HepG2 (cell line): ENCODE measurements at regions not wholly inside any gene's neighbourhood (a gene's known extent, or its start where the extent isn't known, plus 50 kb on each side); places are given as distances from the start of the nearest gene placed in this dataset.
A peak's percentile ranks its signal among the peaks of the same experiment; 100 is the strongest.

Source experiments
- ATAC-seq: fragments of 200-7000 bp; cut with Tn5 transposase; 3 replicates; pipeline ENCODE4 v1.9.1; 2020; ENCODE audit warnings: mild to moderate bottlenecking, moderate library complexity
- BruUV-seq: library from RNA; stranded (reverse); fragments of 400-500 nt; replicated peaks from 2 replicates; lab custom pipeline; 2021; lab: Mats Ljungman, UMichigan
- CTCF ChIA-PET: fragments of 300-600 bp; formaldehyde crosslinking; extraction: SDS; loops from one replicate; lab custom pipeline; 2021; ENCODE audit warnings: low total read pairs, inconsistent platforms, low intra/inter-chr PET ratio; lab: Yijun Ruan, JAX
- POLR2A ChIA-PET: fragments of 350-600 bp; sonication (Branson Sonifier 250); formaldehyde crosslinking; loops from one replicate; lab custom pipeline; 2020; ENCODE audit warnings: antibody characterized with exemption, inconsistent platforms; lab: Yijun Ruan, JAX
- DNase-seq: peaks from one replicate; pipeline ENCODE4 v3.0.0-alpha.2; 2015; ENCODE audit warnings: low spot score
- FAIRE-seq: peaks from 3 replicates; lab custom pipeline; 2011; peaks lifted over from hg19 to GRCh38; lab: Jason Lieb, UNC
- H2AFZ ChIP-seq: one replicate; pipeline ENCODE4 v1.6.1; 2011; ENCODE audit warnings: low read length, inconsistent platforms
- H3K27ac ChIP-seq: fragments of 300-600 bp; 3 replicates; pipeline ENCODE4 v1.8.0; 2011; ENCODE audit warnings: mixed run types, mild to moderate bottlenecking, mixed read lengths, low read length, inconsistent platforms; ENCODE audit not compliant: insufficient read depth; ENCODE audit errors: extremely low read length
- H3K27me3 ChIP-seq, 2 experiments: fragments of 200-600 bp in 1 of 2; 2 replicates in 1 of 2; 3 replicates in 1 of 2; pipeline versions ENCODE4 v1.6.0 to v1.8.0; 2011; ENCODE audit warnings: low read length in 2 of 2, mild to moderate bottlenecking in 2 of 2, moderate library complexity in 2 of 2, inconsistent platforms in 1 of 2; ENCODE audit not compliant: insufficient read depth in 2 of 2, control insufficient read depth in 1 of 2
- H3K36me3 ChIP-seq, 2 experiments: fragments of 200-600 bp in 1 of 2; replicated peaks in 1 of 2; 2 replicates in 1 of 2; 3 replicates in 1 of 2; pipeline versions ENCODE4 v1.5.1 to v1.8.0; 2011; ENCODE audit warnings: low read length in 2 of 2, inconsistent platforms in 1 of 2; ENCODE audit not compliant: insufficient read depth in 2 of 2, control insufficient read depth in 1 of 2
- H3K4me1 ChIP-seq: 2 replicates; pipeline ENCODE4 v1.5.1; 2012; ENCODE audit warnings: low read length, inconsistent platforms; ENCODE audit not compliant: insufficient read depth
- H3K4me2 ChIP-seq: 2 replicates; pipeline ENCODE4 v1.6.0; 2011; ENCODE audit warnings: low read depth, low read length, inconsistent platforms
- H3K4me3 ChIP-seq, 3 experiments: fragments of 200-600 bp in 1 of 3; sonication (generic), shearing (Covaris generic) in 1 of 3; replicated peaks in 1 of 3; 2 replicates each; pipeline ENCODE4 v1.5.1; 2011 to 2016; ENCODE audit warnings: low read length in 3 of 3, inconsistent platforms in 2 of 3, low read depth in 2 of 3, mild to moderate bottlenecking in 2 of 3, control low read depth in 1 of 3, mixed read lengths in 1 of 3; ENCODE audit not compliant: insufficient read depth in 1 of 3
- H3K79me2 ChIP-seq: one replicate; pipeline ENCODE4 v1.6.1; 2011; ENCODE audit warnings: low read length, inconsistent platforms; ENCODE audit not compliant: insufficient read depth
- H3K9ac ChIP-seq: 2 replicates; pipeline ENCODE4 v1.6.0; 2011; ENCODE audit warnings: mild to moderate bottlenecking, low read depth, low read length, inconsistent platforms; ENCODE audit not compliant: insufficient read depth
- H3K9me3 ChIP-seq: 2 replicates; pipeline ENCODE4 v1.5.1; 2012; ENCODE audit warnings: mild to moderate bottlenecking, low read length
- H4K20me1 ChIP-seq: 2 replicates; pipeline ENCODE4 v1.6.0; 2011; ENCODE audit warnings: inconsistent platforms, mild to moderate bottlenecking, low read length, moderate library complexity; ENCODE audit not compliant: insufficient read depth
- ARNT ChIP-seq: fragments of 450-650 bp; IDR thresholded peaks from 2 replicates; pipeline ENCODE4 v1.6.1; 2017
- ARNTL ChIP-seq: sonication (generic); formaldehyde crosslinking; IDR thresholded peaks from 2 replicates; pipeline ENCODE4 v1.4.0; 2020; ENCODE audit warnings: mild to moderate bottlenecking, missing genetic modification reagents
- BRD4 ChIP-seq: sonication (generic); formaldehyde crosslinking; IDR thresholded peaks from 2 replicates; pipeline ENCODE4 v1.4.0; 2020; ENCODE audit warnings: missing genetic modification reagents
- FOXO4 ChIP-seq: sonication (generic); formaldehyde crosslinking; conservative IDR thresholded peaks from 2 replicates; pipeline ENCODE4 v1.8.1; 2023; ENCODE audit warnings: missing genetic modification reagents
- FOXP4 ChIP-seq: sonication (generic); formaldehyde crosslinking; IDR thresholded peaks from 2 replicates; pipeline ENCODE4 v1.4.0; 2020; ENCODE audit warnings: missing genetic modification reagents
- GMEB1 ChIP-seq: sonication (generic); formaldehyde crosslinking; IDR thresholded peaks from 2 replicates; pipeline ENCODE4 v1.5.1; 2020; ENCODE audit warnings: missing genetic modification reagents, mild to moderate bottlenecking, borderline replicate concordance
- MBD4 ChIP-seq: IDR thresholded peaks from 2 replicates; pipeline ENCODE4 v1.6.1; 2012; ENCODE audit warnings: low read length, inconsistent platforms, borderline replicate concordance
- MLX ChIP-seq: IDR thresholded peaks from 2 replicates; pipeline ENCODE4 v1.6.1; 2016
- POLR2A ChIP-seq, 2 experiments: IDR thresholded peaks; 2 replicates each; pipeline ENCODE4 v1.6.1; 2011; ENCODE audit warnings: low read depth in 2 of 2, low read length in 2 of 2, mild to moderate bottlenecking in 1 of 2, moderate library complexity in 1 of 2; ENCODE audit not compliant: insufficient read depth in 1 of 2
- RAD21 ChIP-seq: fragments of 450-650 bp; formaldehyde crosslinking; IDR thresholded peaks from 2 replicates; pipeline ENCODE4 v1.5.0; 2020; ENCODE audit warnings: mild to moderate bottlenecking
- RORA ChIP-seq: sonication (generic); formaldehyde crosslinking; IDR thresholded peaks from 2 replicates; pipeline ENCODE4 v1.5.0; 2020; ENCODE audit warnings: mild to moderate bottlenecking, missing genetic modification reagents, moderate library complexity
- SMARCE1 ChIP-seq: fragments of 450-650 bp; IDR thresholded peaks from 2 replicates; pipeline ENCODE4 v1.6.1; 2017; ENCODE audit warnings: borderline replicate concordance
- SSRP1 ChIP-seq: IDR thresholded peaks from 2 replicates; pipeline ENCODE4 v1.6.1; 2016; ENCODE audit warnings: control low read depth
- TFDP2 ChIP-seq: sonication (generic); formaldehyde crosslinking; IDR thresholded peaks from 2 replicates; pipeline ENCODE4 v1.4.0; 2020; ENCODE audit warnings: missing genetic modification reagents
- TOE1 ChIP-seq: sonication (generic); formaldehyde crosslinking; IDR thresholded peaks from 2 replicates; pipeline ENCODE4 v1.4.0; 2020; ENCODE audit warnings: mild to moderate bottlenecking, missing genetic modification reagents
- ZFAT ChIP-seq: sonication (generic); formaldehyde crosslinking; conservative IDR thresholded peaks from 2 replicates; pipeline ENCODE4 v1.8.1; 2023; ENCODE audit warnings: missing genetic modification reagents, inconsistent platforms
- ZNF292 ChIP-seq: sonication (generic); formaldehyde crosslinking; IDR thresholded peaks from 2 replicates; pipeline ENCODE4 v1.8.1; 2022; ENCODE audit warnings: mild to moderate bottlenecking, low read depth, missing genetic modification reagents, borderline replicate concordance
- ZNF34 ChIP-seq: sonication (generic); formaldehyde crosslinking; IDR thresholded peaks from 2 replicates; pipeline ENCODE4 v1.4.0; 2020; ENCODE audit warnings: mild to moderate bottlenecking, missing genetic modification reagents, borderline replicate concordance
- ZNF468 ChIP-seq: sonication (generic); formaldehyde crosslinking; IDR thresholded peaks from 2 replicates; pipeline ENCODE4 v1.8.0; 2022; ENCODE audit warnings: mild to moderate bottlenecking, moderate library complexity, missing genetic modification reagents
- ZNF547 ChIP-seq: sonication (generic); formaldehyde crosslinking; IDR thresholded peaks from 2 replicates; pipeline ENCODE4 v1.5.1; 2020; ENCODE audit warnings: mild to moderate bottlenecking, missing genetic modification reagents
- WGBS: methylation state at CpG from one replicate; pipeline ENCODE4 v1.1.6; 2017; ENCODE audit warnings: low lambda C conversion rate; 5-methylcytosine and 5-hydroxymethylcytosine counted together
- in situ Hi-C: cut with HindIII; loops from 2 replicates; pipeline ENCODE4 v1.10.0; 2017; ENCODE audit warnings: low pct_unique_long_range_greater_than_20kb; ENCODE audit not compliant: extremely low pct_ligation_motif_present
- intact Hi-C: fragments of 100-400 bp; cut with micrococcal nuclease; formaldehyde crosslinking; loops from one replicate; pipeline ENCODE4 v1.10.0; 2022; ENCODE audit not compliant: unreplicated experiment

- CTCF ChIA-PET: no interaction called here
Observed at GRCh38 chr10:62719061-62719460, 85.5 kb upstream of the ADO start.

More at GRCh38 chr10:62719061-62719460, 85.5 kb upstream of the ADO start:
- FAIRE-seq: no peak
- no peaks in the 10 kb centered on the region for H4K20me1 ChIP-seq
- H3K9ac ChIP-seq: no peak overlapping the region
- no peak for DNase-seq
- intact Hi-C loops: no loop called here
- ATAC-seq: peak; percentile 36
- H3K4me3 ChIP-seq: no peak overlapping the region
- peak overlapping the region; percentile 19; the same call in 1 of the 2 replicates for H3K4me2 ChIP-seq
- H3K36me3 ChIP-seq: no peaks in the 10 kb centered on the region
- no peak overlapping the region for H2AFZ ChIP-seq
- 44% methylated on average over 2 of the region's 2 CpGs for WGBS
- H3K79me2 ChIP-seq: no peaks in the 10 kb centered on the region
- TF ChIP-seq BRD4 (CRISPR knock-in tag): no peak
- TF ChIP-seq GMEB1 (CRISPR knock-in tag): no peak
- TF ChIP-seq SSRP1: no peak
- TF ChIP-seq RAD21: no peak
- TF ChIP-seq MLX (CRISPR knock-in tag): no peak
- TF ChIP-seq ZFAT (CRISPR knock-in tag): no peak
- TF ChIP-seq MBD4: no peak
- TF ChIP-seq POLR2A (IDR thresholded peaks at IDR 0.05; ENCODE audit: insufficient read depth in 1 of 2, low read depth in 2 of 2, low read length in 2 of 2): no peak
- TF ChIP-seq ZNF34: no peak
- TF ChIP-seq FOXP4: no peak
- TF ChIP-seq ZNF547 (CRISPR knock-in tag): no peak
- TF ChIP-seq ARNTL (CRISPR knock-in tag): no peak
- TF ChIP-seq FOXO4: no peak
- no peak for TF ChIP-seq TFDP2 (CRISPR knock-in tag)
- no peak for TF ChIP-seq ARNT
- TF ChIP-seq TOE1 (CRISPR knock-in tag): no peak
- TF ChIP-seq SMARCE1: no peak
- TF ChIP-seq ZNF292 (CRISPR knock-in tag): no peak
- TF ChIP-seq ZNF468 (CRISPR knock-in tag): no peak
- no peak for TF ChIP-seq RORA (CRISPR knock-in tag)
- H3K4me1 ChIP-seq: peaks cover 19% of the 10 kb centered on the region
- no peaks in the 10 kb centered on the region; the same call in 1 of the 2 replicates for H3K9me3 ChIP-seq
- H3K27ac ChIP-seq: no peak overlapping the region
- no TSS peak for BruUV-seq
- in situ Hi-C loops: no loop called here
- no peaks in the 10 kb centered on the region for H3K27me3 ChIP-seq
- POLR2A ChIA-PET: no interaction called here
